Breast epithelium (tissue), 3 donors: ENCODE measurements at regions not wholly inside any gene's neighbourhood (a gene's known extent, or its start where the extent isn't known, plus 50 kb on each side); places are given as distances from the start of the nearest gene placed in this dataset.

ENCODE experiments used
- CTCF ChIP-seq, 3 donors: fragments of 450-650 bp; IDR thresholded peaks; one replicate each; pipeline ENCODE4 v1.5.1; 2016 to 2017; ENCODE audit warnings: antibody characterized with exemption in 3 of 3, mild to moderate bottlenecking in 3 of 3, moderate library complexity in 3 of 3
- POLR2A ChIP-seq: fragments of 450-650 bp; IDR thresholded peaks from one replicate; pipeline ENCODE4 v1.6.1; 2016; ENCODE audit warnings: antibody characterized with exemption, mild to moderate bottlenecking, moderate library complexity

GRCh38 chr2:105514576-105514975 is 115.7 kb upstream of the FHL2 start:
- TF ChIP-seq CTCF (IDR thresholded peaks at IDR 0.05) (no peak), POLR2A (no peak)
